GM12878 (cell line): ENCODE measurements at regions not wholly inside any gene's neighbourhood (a gene's known extent, or its start where the extent isn't known, plus 50 kb on each side); places are given as distances from the start of the nearest gene placed in this dataset.

Source experiments
- BCL3 ChIP-seq: IDR thresholded peaks from 2 replicates; pipeline ENCODE4 v1.6.1; 2011; ENCODE audit warnings: borderline replicate concordance, low read depth, mild to moderate bottlenecking, moderate library complexity, low read length; ENCODE audit not compliant: insufficient read depth, poor library complexity, severe bottlenecking
- FOS ChIP-seq: IDR thresholded peaks from 3 replicates; pipeline ENCODE4 v1.6.1; 2011; ENCODE audit warnings: borderline replicate concordance; ENCODE audit not compliant: insufficient read length; ENCODE audit errors: extremely low read depth
- MXI1 ChIP-seq: fragments of 150-350 bp; IDR thresholded peaks from 2 replicates; pipeline ENCODE4 v1.6.1; 2011; ENCODE audit warnings: low read depth, mild to moderate bottlenecking, inconsistent platforms, low read length, improper control_type of control experiment
- NKRF ChIP-seq: fragments of 450-650 bp; conservative IDR thresholded peaks from 2 replicates; pipeline ENCODE4 v1.6.1; 2017; ENCODE audit warnings: mild to moderate bottlenecking, moderate library complexity
- TF ChIP-seq, protein P1 (sequence below): fragments of 450-650 bp; IDR thresholded peaks from 2 replicates; pipeline ENCODE4 v1.6.1; 2018; ENCODE audit warnings: borderline replicate concordance, mild to moderate bottlenecking; ENCODE audit not compliant: partially characterized antibody

DNA sequence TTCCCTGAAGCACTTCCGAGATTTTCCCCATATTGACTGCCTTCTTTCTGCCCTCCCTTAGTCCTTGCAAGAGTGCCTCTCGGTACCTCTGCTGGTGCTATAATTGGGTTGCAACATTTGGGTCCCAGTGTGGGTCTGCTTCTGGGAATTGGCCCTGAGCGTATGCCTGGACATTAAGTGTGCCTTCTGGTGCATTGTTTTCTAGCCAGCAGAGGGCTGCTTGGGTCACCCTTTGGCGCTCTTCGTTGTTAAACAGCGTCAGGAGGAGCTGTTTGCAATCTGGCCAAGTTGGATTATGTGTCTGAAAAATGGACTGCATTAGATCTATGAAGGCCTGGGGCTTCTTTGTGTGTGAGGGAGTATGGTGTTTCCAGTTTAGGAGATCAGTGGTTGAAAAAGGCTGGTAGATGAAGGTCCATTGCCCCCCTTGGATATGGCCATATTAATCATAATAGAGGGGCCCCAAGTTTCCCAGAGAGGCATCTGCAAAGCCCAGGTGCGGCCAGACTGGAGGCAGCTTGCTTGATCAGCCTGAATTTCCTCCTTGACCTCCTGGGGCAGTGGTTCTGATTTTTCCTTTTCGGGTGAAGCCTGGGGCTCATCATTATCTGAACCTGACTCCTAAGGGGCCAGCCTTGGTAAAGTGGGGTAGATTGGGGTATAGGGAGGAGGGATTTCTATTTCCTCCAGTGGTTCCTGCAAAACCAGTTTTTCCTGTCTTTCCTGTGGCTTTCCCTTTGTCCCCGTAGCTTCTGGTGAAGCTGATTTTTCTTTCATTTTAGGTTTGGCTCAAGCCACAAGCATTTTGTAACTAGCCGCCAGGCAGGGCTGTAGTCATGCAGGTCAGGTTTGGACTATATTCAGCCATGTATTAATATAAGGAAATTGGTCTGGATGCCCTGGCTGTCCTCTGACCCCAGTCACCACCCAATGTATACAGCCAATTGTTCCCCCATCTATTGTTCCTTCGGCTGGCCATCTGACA lies 85.4 kb upstream of the GPR6 start (continued):
- TF ChIP-seq BCL3: no peak
- no peak for TF ChIP-seq MXI1
- no peak for TF ChIP-seq NKRF
- no peak for TF ChIP-seq FOS
- TF ChIP-seq, protein P1, sequence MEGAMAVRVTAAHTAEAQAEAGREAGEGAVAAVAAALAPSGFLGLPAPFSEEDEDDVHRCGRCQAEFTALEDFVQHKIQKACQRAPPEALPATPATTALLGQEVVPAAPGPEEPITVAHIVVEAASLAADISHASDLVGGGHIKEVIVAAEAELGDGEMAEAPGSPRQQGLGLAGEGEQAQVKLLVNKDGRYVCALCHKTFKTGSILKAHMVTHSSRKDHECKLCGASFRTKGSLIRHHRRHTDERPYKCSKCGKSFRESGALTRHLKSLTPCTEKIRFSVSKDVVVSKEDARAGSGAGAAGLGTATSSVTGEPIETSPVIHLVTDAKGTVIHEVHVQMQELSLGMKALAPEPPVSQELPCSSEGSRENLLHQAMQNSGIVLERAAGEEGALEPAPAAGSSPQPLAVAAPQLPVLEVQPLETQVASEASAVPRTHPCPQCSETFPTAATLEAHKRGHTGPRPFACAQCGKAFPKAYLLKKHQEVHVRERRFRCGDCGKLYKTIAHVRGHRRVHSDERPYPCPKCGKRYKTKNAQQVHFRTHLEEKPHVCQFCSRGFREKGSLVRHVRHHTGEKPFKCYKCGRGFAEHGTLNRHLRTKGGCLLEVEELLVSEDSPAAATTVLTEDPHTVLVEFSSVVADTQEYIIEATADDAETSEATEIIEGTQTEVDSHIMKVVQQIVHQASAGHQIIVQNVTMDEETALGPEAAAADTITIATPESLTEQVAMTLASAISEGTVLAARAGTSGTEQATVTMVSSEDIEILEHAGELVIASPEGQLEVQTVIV: no peak
